IPS-18c (cell line): ENCODE measurements at regions not wholly inside any gene's neighbourhood (a gene's known extent, or its start where the extent isn't known, plus 50 kb on each side); places are given as distances from the start of the nearest gene placed in this dataset.

Source experiments
- H3K4me3 ChIP-seq: 2 replicates; pipeline ENCODE4 v1.7.0; 2013; ENCODE audit warnings: low read depth, mild to moderate bottlenecking, low read length, moderate library complexity; ENCODE audit not compliant: insufficient read depth
- H3K9me3 ChIP-seq: one replicate; pipeline ENCODE4 v1.6.1; 2013; ENCODE audit warnings: mild to moderate bottlenecking, low read length, moderate library complexity; ENCODE audit not compliant: control insufficient read depth, insufficient read depth

DNA sequence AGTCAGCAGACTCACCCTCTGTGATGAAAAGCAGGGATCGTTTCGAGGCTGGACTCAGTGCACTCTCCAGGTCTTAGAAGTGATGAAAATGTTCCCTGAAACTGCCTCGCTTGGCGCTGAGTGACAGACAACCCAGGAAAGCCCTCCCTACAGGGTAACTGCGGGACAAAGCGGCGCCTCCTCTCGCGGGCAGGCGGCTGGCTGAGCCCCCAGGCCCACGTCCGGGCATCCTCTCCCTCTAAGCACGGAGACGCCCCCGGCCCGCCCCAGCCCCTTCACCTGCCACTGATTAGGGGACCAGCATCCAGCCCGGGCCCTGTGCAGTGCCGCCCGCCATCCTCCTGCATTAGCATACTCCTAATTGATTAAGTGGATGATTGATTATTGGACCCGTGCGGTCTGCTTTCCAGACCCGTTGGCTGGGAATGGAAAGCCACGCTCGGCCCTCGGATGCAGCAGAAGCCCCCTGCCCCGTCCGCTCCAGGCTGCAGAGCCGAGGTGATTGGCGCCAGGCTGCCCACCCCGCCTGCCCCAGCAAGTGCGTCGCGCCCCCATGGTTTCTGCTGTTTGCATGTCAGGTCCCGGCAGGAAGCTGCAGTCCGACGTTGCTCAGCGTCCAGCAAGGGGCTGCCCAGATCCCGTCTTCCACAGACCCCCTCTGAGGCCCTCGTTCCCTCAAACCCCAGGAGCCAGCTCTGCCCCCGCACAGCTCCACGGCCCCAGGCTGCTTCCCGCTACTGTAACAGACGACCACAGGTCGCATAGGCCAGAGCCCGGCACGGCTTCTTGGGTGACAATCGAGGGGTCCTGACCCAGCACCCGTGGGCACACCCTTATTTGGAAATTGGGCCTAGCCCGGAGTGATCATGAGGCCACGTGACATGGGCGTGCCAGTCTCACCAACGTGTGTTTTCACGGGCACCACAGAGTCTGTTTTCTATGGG is 131.6 kb downstream of the DLL1 start:
- Histone ChIP-seq H3K9me3 (no peaks in the 10 kb centered on the region), H3K4me3 (no peak overlapping the region)

DNA sequence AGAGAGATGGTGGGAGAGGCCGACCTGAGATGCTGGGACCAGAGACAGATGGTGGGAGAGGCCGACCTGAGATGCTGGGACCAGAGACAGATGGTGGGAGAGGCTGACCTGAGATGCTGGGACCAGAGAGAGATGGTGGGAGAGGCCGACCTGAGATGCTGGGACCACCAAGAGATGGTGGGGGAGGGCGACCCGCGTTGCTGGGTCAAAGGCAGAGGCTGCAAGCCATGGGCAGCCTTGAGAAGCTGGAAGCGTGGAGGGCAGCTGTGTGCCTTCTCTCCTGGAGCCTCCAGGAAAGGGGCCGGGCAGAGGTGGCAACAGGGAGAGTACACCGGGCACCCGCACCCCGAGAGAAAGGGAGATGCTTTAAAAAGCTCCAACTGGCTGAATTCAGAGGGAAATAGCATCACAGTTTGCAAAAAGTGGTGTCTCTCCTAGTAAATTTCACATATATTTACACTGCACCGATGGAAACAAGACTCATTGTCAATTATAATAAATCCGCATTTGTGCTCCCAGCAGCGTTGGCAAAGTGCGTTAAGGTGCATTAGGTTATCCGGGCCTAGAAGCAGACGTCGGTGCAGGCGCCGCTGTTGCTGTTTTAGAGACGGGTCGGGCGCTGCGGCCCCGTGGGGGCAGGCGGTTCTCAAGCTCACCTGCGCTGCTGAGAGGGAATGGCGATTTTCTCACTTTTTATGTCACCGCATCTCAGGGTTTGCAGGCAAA is 132.4 kb downstream of the DLL1 start:
- Histone ChIP-seq H3K4me3 (no peak overlapping the region), H3K9me3 (no peaks in the 10 kb centered on the region)

DNA sequence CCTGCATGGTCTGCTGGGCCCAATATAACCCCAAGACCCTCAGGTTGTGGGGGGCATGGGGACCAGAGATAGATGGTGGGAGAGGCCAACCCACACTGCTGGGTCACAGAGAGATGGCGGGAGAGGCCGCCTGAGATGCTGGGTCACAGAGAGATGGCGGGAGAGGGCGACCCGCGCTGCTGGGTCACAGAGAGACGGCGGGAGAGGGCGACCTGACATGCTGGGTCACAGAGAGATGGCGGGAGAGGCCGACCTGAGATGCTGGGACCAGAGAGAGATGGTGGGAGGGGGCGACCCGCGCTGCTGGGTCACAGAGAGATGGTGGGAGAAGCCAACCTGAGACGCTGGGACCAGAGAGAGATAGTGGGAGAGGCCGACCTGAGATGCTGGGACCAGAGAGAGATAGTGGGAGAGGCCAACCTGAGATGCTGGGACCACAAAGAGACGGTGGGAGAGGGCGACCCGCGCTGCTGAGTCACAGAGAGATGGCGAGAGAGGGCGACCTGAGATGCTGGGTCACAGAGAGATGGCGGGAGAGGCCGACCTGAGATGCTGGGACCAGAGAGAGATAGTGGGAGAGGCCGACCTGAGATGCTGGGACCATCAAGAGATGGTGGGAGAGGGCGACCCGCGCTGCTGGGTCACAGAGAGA is 133.2 kb downstream of the DLL1 start:
- Histone ChIP-seq H3K9me3 (no peaks in the 10 kb centered on the region), H3K4me3 (no peak overlapping the region)

DNA sequence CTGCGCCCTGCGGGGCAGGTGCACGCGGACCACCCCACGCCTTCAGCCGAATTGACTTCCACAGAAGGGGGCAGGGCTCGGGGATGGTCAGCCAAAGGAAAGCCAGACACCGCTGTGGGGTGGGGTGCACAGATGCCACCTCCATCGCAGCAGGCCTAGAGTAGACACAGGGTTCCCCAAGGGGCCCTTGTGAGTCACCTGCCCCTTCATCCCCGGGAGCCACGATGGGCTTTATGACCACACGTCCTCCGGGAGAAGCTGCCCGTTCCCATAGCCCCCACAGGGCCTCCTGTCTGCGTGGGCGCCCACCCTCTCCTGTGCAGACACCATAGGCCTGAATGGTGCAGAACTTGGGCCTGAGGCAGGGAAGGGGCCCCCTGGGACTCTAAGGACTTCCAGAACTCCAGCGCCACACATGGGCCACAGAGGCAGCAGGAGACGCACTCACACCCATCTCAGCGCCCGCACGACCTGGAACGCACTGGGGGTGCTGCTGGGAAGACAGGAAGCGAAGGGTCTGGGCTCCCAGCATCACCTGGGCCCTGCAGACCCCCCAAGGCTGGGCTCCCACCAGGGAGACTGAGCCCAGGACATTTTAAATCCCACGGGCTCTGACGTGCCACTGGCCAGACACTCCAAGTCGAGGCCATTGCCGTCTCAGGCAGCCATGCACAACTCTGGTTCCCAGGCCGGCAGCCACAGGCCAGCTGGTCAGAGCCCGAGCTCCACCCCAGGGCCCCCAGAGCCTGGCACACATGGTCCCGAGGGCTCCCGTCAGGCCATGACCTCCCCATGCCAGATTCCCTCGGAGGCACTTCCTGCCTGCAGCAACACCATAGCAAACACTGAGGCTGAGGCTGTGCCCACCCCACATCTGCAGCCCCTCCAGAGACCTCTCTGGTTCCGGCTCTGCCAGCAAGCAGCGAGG is 134.2 kb downstream of the DLL1 start:
- peaks cover 2% of the 10 kb centered on the region for H3K9me3 ChIP-seq
- no peak overlapping the region for H3K4me3 ChIP-seq

DNA sequence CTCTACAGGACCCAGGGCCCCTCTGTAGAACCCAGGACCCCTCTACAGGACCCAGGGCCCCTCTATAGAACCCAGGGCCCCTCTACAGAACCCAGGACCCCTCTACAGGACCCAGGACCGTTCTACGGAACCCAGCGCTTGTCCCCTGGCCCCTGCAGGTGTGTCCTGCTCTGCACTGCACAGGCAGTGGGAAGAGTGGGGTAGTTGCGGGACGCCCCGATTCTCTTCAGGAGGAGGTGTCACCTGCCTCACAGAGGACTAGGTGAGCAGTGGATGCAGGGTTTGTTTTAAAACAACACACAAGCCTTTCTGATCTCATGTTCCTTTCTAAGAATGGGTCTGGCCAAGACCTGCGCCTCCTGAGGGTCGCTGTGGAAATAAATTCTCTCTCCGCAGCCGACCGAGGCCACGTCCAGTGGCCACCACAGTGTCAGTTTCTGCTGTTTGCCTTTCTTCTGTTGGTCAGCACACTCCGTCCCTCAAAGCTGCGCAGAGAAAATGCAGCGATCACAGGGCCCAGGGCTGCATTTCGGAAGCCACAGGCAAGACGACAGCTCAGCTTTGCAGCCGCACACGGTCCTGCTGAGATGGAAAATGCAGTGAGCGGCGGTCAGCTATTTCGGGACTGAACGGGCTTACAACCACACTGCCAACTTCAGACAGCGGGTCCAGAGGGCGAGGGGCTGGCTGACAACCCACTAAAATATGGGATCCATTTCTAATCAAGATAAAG is 135.2 kb downstream of the DLL1 start:
- no peak overlapping the region for H3K4me3 ChIP-seq
- peaks cover 2% of the 10 kb centered on the region for H3K9me3 ChIP-seq

DNA sequence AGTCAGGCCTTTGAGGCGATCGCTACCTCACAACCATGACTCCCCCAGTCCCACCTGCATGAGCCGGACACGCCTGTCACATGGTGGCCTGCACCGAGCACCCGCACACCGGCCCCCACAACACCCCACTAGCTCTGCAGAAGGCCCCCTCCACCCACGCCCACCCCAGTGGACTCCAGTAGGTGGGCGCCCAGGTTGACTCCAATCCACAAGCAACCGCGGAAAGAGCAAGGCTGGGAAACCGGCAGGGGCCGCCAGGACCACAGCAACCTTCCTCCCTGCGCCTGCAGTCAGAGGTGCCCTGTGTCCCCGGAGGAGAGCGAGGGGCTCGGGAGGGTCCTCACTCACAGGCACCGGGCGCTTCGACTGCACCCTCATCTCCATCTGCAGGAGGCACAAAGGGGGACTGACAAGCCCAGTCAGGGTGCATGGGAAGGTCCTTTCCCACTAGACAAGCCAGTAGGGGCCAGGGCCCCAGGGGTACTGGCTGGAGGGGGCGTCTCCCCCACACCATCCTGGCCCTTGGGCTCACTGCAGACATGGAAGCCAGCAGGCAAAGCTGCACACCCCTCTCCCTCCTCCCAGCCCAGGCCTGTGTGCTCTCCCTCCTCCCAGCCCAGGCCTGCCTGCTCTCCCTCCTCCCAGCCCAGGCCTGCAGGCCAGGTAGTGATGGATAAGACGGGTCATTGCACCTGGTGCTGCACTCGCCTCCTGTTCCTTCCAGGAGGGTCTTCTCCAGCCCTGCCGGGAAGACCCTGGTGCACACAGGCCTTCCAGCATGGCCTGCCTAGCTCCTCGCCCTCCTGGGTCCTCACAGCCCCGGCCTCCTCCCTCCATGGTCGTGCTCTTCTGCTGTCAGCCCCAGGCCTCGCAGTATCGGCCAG is 137.2 kb downstream of the DLL1 start:
- Histone ChIP-seq H3K4me3 (no peak overlapping the region), H3K9me3 (peaks cover 2% of the 10 kb centered on the region)

DNA sequence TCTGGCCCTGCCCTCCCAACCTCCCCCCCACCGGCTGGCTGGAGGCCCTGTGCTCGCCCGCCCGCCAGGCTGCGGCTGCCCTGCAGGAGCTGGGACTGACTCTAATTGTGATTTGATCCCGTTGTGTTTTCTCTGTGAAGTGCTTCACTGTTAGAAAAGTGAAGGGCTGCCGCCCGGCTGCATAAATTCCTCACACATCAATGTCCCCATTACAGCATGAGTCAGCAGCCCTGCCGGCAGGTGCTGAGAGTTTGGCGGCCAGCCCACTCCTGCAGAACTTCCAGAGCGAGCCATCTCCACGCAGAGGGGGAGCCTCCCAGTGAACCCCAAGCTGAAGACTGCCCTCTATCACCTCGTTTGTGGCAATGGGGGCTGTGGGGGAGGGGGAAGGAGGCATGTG is 137.9 kb downstream of the DLL1 start:
- H3K9me3 ChIP-seq: peaks cover 2% of the 10 kb centered on the region
- H3K4me3 ChIP-seq: no peak overlapping the region

DNA sequence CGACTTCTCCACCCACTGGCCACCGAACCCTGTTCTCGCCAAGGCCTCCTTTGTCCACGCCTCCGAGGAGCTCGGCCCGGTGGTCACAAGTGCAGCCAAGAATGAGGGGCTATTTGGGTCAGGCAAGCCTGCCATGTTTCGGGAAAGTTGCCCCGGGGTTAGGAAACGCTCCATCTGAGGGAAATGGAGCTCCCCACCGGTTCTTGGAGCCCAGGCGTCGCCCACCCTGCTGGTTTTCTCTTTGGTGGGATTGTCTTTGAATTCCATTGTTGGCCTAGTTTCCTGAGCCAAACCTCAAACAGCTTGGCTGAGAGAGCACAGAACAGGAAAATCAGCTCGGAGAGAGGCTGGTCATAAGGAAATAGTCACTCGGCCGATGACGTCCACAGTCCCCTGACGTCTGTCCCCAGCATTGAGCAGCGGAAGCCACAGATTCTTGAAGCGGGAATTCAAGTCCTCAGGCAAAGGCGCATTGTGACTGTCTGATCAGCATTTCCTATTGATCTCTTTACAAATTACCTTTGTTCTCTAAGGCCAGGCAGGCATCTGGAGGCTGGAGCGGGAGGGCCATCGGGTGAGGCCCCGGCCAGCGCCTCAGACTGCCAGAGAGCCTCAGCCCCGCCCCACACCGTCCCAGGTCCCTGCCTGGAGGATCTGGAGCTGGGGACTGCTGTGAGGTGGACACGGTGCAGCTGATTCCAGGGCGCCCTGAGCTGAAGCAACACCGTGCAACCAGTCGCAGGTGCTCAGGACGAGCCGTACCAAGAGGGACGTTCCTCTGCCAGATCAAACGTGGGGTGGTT is 138.6 kb downstream of the DLL1 start:
- Histone ChIP-seq H3K9me3 (peaks cover 2% of the 10 kb centered on the region), H3K4me3 (no peak overlapping the region)

DNA sequence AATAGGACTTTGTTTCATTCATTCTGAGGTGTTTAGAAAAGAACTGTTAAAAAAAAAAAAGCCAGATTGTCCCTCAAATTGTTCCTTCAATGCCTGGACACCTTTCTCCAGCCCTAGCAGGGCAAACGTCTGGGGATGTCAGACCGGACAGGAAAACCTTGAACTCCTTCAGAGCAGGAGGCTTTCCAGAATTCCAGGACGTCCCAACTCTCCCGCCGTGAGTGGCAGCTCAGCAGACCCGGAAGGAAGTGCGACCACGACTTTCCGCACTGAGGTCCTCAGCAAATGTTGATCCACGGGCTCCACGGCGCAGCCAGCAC is 139.1 kb downstream of the DLL1 start:
- Histone ChIP-seq H3K9me3 (peaks cover 2% of the 10 kb centered on the region), H3K4me3 (no peak overlapping the region)

DNA sequence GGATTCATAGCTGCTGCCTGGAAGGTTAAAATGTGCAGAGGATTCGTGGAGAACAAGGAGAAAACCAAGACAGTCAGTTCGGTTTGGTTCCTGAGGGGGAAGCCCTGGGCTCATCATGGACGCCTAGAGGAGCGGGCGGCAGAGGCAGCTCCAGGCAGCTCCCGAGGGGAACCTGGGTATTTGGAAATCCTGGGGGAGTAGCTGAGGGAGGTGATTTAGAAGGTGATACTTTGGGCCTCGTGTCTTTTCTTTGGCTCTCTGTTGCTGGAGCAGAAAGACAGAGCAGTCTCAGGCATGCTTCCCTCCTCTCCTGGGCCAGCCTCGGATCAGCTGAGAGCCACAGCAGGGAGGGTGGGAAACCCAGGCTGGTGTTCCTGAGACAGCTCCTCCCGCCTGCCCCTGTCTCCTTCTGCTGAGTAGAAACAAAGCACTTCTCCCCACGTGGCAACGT is 139.5 kb downstream of the DLL1 start:
- no peak overlapping the region for H3K4me3 ChIP-seq
- H3K9me3 ChIP-seq: peaks cover 2% of the 10 kb centered on the region

DNA sequence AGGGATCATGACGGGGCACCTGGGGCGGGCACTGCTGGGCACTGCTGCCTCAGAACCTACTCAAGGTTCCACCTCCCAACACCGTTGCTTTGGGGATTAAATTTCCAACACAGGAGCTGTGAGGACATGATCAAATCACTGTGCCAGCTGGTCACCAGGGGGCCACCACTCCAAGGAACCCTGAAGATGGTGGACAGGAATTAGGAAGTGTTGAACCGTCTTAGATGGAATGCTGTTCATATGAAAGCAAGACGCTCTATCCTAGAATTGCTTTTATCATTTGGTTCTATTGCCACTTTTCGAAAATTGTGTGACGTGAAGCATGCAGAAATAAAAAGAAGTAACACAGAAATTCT is 140.3 kb downstream of the DLL1 start:
- Histone ChIP-seq H3K4me3 (no peak overlapping the region), H3K9me3 (peaks cover 2% of the 10 kb centered on the region)

DNA sequence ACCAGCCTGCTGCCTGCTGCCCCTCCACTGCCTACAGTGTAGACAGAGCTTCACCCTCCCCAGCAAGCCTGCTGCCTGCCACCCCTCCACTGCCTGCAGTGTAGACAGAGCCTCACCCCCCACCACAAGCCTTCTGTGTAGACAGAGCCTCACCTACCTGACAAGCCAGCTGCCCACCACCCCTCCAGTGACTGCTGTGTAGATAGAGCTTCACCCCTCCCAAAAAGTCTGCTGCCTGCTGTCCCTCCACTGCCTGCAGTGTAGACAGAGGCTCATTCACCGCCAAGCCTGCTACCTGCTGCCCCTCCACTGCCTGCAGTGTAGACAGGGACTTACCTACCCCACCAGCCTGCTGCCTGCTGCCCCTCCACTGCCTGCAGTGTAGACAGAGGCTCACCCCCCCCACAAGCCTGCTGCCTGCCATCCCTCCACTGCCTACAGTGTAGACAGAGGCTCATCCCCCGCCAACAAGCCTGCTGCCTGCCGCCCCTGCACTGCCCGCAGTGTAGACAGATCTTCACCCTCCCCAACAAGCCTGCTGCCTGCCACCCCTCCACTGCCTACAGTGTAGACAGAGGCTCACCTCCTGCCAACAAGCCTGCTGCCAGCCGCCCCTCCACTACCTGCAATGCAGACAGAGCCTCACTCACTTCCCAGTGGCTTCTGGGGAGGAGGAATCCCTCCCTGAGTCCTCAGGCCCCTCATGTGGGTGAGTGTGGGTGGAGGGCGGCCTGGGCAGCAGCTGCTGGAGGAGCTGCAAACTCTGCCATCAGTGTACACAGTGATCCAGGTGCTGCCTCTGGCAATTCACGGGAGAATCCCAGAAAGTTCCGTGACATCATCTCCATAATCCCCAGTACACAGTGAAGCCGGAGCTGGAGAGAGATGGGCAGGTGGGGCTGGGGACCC is 140.9 kb downstream of the DLL1 start:
- H3K9me3 ChIP-seq: peaks cover 4% of the 10 kb centered on the region
- H3K4me3 ChIP-seq: no peak overlapping the region

DNA sequence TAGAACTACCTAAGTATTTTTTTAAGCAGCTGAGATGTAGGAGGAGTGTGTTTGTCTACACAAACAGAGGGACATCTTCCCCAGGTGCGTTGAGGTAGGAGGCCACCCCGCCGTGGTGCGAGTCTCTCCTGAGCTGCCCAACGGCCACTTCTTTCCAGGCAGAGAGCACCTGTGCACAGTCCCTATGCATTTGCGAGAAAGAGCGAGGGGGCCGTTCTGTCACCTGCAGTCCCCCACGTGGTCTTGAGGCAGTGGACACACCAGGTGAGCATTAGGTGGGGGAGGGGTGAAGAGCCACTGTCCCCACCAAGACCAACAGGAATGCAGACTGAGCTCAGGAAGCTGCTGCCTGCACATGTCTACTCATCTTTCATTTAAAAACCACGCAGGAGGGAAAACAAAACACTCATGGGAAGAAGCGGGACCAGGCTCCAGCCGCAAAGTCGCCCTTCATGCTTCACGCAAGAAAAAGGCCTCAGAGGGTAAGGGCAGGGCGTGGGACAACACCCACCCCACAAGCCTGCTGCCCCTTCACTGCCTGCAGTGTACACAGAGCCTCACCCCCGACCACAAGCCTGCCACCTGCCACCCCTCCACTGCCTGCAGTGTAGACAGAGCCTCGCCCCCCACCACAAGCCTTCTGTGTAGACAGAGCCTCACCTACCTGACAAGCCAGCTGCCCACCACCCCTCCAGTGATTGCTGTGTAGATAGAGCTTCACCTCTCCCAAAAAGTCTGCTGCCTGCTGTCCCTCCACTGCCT is 142.0 kb downstream of the DLL1 start:
- H3K4me3 ChIP-seq: no peak overlapping the region
- H3K9me3 ChIP-seq: peaks cover 4% of the 10 kb centered on the region
